Uterus (tissue), 3 donors: ENCODE measurements at regions not wholly inside any gene's neighbourhood (a gene's known extent, or its start where the extent isn't known, plus 50 kb on each side); places are given as distances from the start of the nearest gene placed in this dataset.

Source experiments
- DNase-seq, 2 donors: peaks; one replicate each; pipeline ENCODE4 v3.0.0-alpha.2; 2019 to 2020
- H3K27ac ChIP-seq, 2 donors: fragments of 200-600 bp; sonication (generic); 1 replicate in 1 of 2; 2 replicates in 1 of 2; pipeline ENCODE4 v1.5.1; 2016 to 2018
- H3K27me3 ChIP-seq, 2 donors: fragments of 200-600 bp; sonication (generic); one replicate each; pipeline ENCODE4 v1.5.1; 2018 to 2019; ENCODE audit warnings: control low read depth in 1 of 2
- H3K36me3 ChIP-seq, 2 donors: fragments of 200-600 bp; sonication (generic); one replicate each; pipeline ENCODE4 v1.5.1; 2019; ENCODE audit warnings: control low read depth in 1 of 2
- H3K4me1 ChIP-seq, 2 donors: fragments of 200-600 bp; sonication (generic); one replicate each; pipeline ENCODE4 v1.5.1; 2018 to 2019; ENCODE audit warnings: control low read depth in 1 of 2
- H3K4me3 ChIP-seq, 2 donors: fragments of 200-600 bp; sonication (generic); 1 replicate in 1 of 2; 2 replicates in 1 of 2; pipeline ENCODE4 v1.5.1; 2018 to 2019; ENCODE audit warnings: mild to moderate bottlenecking in 1 of 2
- H3K9me3 ChIP-seq, 2 donors: fragments of 200-600 bp; sonication (generic); one replicate each; pipeline ENCODE4 v1.5.1; 2019; ENCODE audit warnings: control low read depth in 1 of 2
- CTCF ChIP-seq, 4 experiments: fragments of 200-600 bp in 2 of 4; fragments of 450-650 bp in 2 of 4; sonication (generic) in 2 of 4; IDR thresholded peaks; one replicate each; pipeline ENCODE4 v1.5.1; 2016 to 2019; ENCODE audit warnings: antibody characterized with exemption in 4 of 4, mild to moderate bottlenecking in 2 of 4, moderate library complexity in 1 of 4
- POLR2A ChIP-seq, 2 donors: fragments of 450-650 bp; IDR thresholded peaks; one replicate each; pipeline ENCODE4 v1.6.1; 2016; ENCODE audit warnings: antibody characterized with exemption in 2 of 2, mild to moderate bottlenecking in 1 of 2, moderate library complexity in 1 of 2
- intact Hi-C: fragments of 100-400 bp; cut with DNase I; formaldehyde crosslinking; loops from one replicate; pipeline ENCODE4 v1.15.1; 2023; ENCODE audit warnings: low total_unique reads
- donor health status: DM: yes; HTN: yes; CAD: no.

GRCh38 chr5:38613992-38614836 is 57.8 kb upstream of the LIFR start:
- Histone ChIP-seq H3K4me3 (no peak overlapping the region), H3K4me1 (no peaks in the 10 kb centered on the region), H3K36me3 (no peaks in the 10 kb centered on the region), H3K27me3 (no peaks in the 10 kb centered on the region), H3K9me3 (no peaks in the 10 kb centered on the region), H3K27ac (no peak overlapping the region)
- DNase-seq, result no peak
- intact Hi-C loops, result no loop called here
- TF ChIP-seq POLR2A (IDR thresholded peaks at IDR 0.05) (no peak), CTCF (IDR thresholded peaks at IDR 0.05) (no peak)

- Histone ChIP-seq H3K4me1 (no peaks in the 10 kb centered on the region), H3K9me3 (no peaks in the 10 kb centered on the region), H3K27me3 (no peaks in the 10 kb centered on the region), H3K27ac (no peak overlapping the region), H3K36me3 (no peaks in the 10 kb centered on the region), H3K4me3 (no peak overlapping the region)
- intact Hi-C loops, result no loop called here
- no peak for TF ChIP-seq POLR2A (IDR thresholded peaks at IDR 0.05)
- no peak for TF ChIP-seq CTCF (IDR thresholded peaks at IDR 0.05)
- DNase-seq, result no peak
Measured at GRCh38 chr5:38615042-38615441, 58.6 kb upstream of the LIFR start.

- H3K4me1 ChIP-seq, result no peaks in the 10 kb centered on the region
- DNase-seq, result no peak
- H3K9me3 ChIP-seq, result no peaks in the 10 kb centered on the region
- no peaks in the 10 kb centered on the region for H3K36me3 ChIP-seq
- intact Hi-C loops, result no loop called here
- H3K27me3 ChIP-seq, result no peaks in the 10 kb centered on the region
- TF ChIP-seq CTCF (IDR thresholded peaks at IDR 0.05) (no peak), POLR2A (IDR thresholded peaks at IDR 0.05) (no peak)
- no peak overlapping the region for H3K4me3 ChIP-seq
- H3K27ac ChIP-seq, result no peak overlapping the region
Measured at GRCh38 chr5:38615981-38616451, 59.6 kb upstream of the LIFR start.

GRCh38 chr5:38618154-38618553 is 61.7 kb upstream of the LIFR start:
- Histone ChIP-seq H3K36me3 (no peaks in the 10 kb centered on the region), H3K4me3 (no peak overlapping the region), H3K27ac (no peak overlapping the region), H3K27me3 (no peaks in the 10 kb centered on the region), H3K9me3 (no peaks in the 10 kb centered on the region), H3K4me1 (no peaks in the 10 kb centered on the region)
- no peak for DNase-seq
- intact Hi-C loops, result no loop called here
- TF ChIP-seq POLR2A (IDR thresholded peaks at IDR 0.05) (no peak), CTCF (IDR thresholded peaks at IDR 0.05) (no peak)

- Histone ChIP-seq H3K4me1 (no peaks in the 10 kb centered on the region), H3K36me3 (no peaks in the 10 kb centered on the region), H3K4me3 (no peak overlapping the region), H3K9me3 (no peaks in the 10 kb centered on the region), H3K27me3 (no peaks in the 10 kb centered on the region), H3K27ac (no peak overlapping the region)
- no peak for TF ChIP-seq POLR2A (IDR thresholded peaks at IDR 0.05)
- TF ChIP-seq CTCF (IDR thresholded peaks at IDR 0.05), result no peak
- DNase-seq, result no peak
- intact Hi-C loops, result no loop called here
Measured at GRCh38 chr5:38621331-38621730, 64.9 kb upstream of the LIFR start.
